HFFc6 (cell line): ENCODE measurements at regions not wholly inside any gene's neighbourhood (a gene's known extent, or its start where the extent isn't known, plus 50 kb on each side); places are given as distances from the start of the nearest gene placed in this dataset.
"Not testable (repeated sequence)": the region's sequence is repeated elsewhere in the genome, so short reads cannot be mapped to it uniquely, and the experiment has no call there.

Experiments used
- DNase-seq: peaks from one replicate; pipeline ENCODE4 v3.0.0-alpha.2; 2018
- H3K27ac Mint-ChIP-seq: 2 replicates; pipeline ENCODE4 v1.8.0; 2020; ENCODE audit warnings: mild to moderate bottlenecking, mixed read lengths
- H3K27me3 Mint-ChIP-seq: 2 replicates; pipeline ENCODE4 v1.8.0; 2021; ENCODE audit warnings: mild to moderate bottlenecking, moderate library complexity, mixed read lengths; ENCODE audit not compliant: insufficient read depth
- H3K36me3 Mint-ChIP-seq: 2 replicates; pipeline ENCODE4 v1.8.0; 2021; ENCODE audit warnings: low read depth, mixed read lengths
- H3K4me1 Mint-ChIP-seq: 2 replicates; pipeline ENCODE4 v1.8.0; 2020; ENCODE audit warnings: low read depth, mixed read lengths
- H3K4me3 Mint-ChIP-seq: 2 replicates; pipeline ENCODE4 v1.8.0; 2020; ENCODE audit warnings: mild to moderate bottlenecking, moderate library complexity, mixed read lengths
- H3K9me3 Mint-ChIP-seq: 2 replicates; pipeline ENCODE4 v1.8.0; 2020; ENCODE audit warnings: mild to moderate bottlenecking, mixed read lengths
- TF ChIP-seq, protein P1 (sequence below): fragments of 200-600 bp; sonication (generic); IDR thresholded peaks from 2 replicates; pipeline ENCODE4 v1.5.0; 2021; ENCODE audit warnings: antibody characterized with exemption, mild to moderate bottlenecking

DNA sequence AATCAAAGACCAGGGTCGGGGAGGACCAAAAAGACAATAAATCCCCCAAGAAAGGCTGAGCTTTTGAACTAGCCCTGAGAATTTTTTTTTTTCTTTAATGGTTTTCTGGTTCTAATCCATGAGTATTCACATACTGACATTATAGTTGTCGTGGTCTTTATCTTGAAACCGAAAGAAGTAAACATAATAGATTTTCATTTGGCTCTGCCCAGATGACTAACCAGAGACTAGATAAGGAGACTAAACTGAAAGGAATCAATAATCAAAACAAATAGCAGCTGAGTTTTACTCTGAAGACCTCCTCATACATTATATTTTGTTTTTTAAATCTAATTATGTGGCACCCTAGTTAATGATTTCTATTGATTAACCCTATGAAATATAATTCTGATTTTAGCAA, 381.4 kb downstream of the CNTN3 start:
- H3K4me3 Mint-ChIP-seq: no peak overlapping the region
- no peak overlapping the region for H3K27ac Mint-ChIP-seq
- no peak for DNase-seq
- no peaks in the 10 kb centered on the region for H3K4me1 Mint-ChIP-seq
- TF ChIP-seq, protein P1, sequence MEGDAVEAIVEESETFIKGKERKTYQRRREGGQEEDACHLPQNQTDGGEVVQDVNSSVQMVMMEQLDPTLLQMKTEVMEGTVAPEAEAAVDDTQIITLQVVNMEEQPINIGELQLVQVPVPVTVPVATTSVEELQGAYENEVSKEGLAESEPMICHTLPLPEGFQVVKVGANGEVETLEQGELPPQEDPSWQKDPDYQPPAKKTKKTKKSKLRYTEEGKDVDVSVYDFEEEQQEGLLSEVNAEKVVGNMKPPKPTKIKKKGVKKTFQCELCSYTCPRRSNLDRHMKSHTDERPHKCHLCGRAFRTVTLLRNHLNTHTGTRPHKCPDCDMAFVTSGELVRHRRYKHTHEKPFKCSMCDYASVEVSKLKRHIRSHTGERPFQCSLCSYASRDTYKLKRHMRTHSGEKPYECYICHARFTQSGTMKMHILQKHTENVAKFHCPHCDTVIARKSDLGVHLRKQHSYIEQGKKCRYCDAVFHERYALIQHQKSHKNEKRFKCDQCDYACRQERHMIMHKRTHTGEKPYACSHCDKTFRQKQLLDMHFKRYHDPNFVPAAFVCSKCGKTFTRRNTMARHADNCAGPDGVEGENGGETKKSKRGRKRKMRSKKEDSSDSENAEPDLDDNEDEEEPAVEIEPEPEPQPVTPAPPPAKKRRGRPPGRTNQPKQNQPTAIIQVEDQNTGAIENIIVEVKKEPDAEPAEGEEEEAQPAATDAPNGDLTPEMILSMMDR: no peak
- H3K36me3 Mint-ChIP-seq: no peaks in the 10 kb centered on the region
- no peaks in the 10 kb centered on the region for H3K9me3 Mint-ChIP-seq
- no peaks in the 10 kb centered on the region; the same call in 1 of the 2 replicates for H3K27me3 Mint-ChIP-seq

DNA sequence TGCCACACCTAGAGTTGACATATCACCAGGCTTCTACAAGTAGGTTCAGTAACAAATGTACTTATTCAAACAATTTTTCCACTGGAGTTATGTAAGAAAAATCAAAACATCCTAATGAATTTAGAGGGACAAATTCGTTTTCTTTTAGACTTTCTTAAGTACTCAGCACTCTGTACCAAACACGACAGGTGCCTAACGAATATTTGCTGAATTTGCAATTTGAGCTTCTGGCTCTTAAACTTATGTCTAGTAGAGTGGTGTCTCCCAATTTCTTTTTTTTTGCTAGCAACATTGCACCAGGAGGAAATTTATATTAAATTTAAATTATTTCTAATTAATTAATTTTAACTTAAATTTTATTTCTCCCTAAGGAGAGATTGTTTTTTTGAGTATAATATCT, 397.0 kb downstream of the CNTN3 start:
- H3K27me3 Mint-ChIP-seq: no peaks in the 10 kb centered on the region
- no peak overlapping the region for H3K4me3 Mint-ChIP-seq
- H3K27ac Mint-ChIP-seq: no peak overlapping the region
- TF ChIP-seq, protein P1: no peak
- H3K36me3 Mint-ChIP-seq: no peaks in the 10 kb centered on the region
- peaks cover 6% of the 10 kb centered on the region; the same call in 1 of the 2 replicates for H3K4me1 Mint-ChIP-seq
- DNase-seq: no peak
- H3K9me3 Mint-ChIP-seq: no peaks in the 10 kb centered on the region

DNA sequence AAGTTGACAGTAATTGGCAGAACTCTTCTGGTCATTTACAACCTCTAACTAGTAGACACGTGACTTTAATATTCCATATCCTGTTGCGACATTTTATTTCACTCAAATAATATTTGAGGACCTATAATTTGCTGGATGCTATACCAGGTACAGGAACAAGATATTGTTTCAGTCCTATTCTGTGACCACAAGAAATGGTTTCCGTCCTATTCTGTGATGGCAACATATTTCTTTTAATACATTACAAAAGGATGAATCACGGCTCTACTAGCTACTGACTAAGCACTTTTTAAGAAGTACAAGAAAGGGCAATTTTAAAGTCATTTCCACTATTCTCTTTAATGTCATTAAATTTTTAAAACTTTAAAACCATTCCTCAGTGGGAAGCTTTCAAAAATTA, 400.2 kb downstream of the CNTN3 start:
- Mint-ChIP-seq H3K27me3 (no peaks in the 10 kb centered on the region), H3K4me1 (peaks cover 6% of the 10 kb centered on the region; the same call in 1 of the 2 replicates), H3K36me3 (no peaks in the 10 kb centered on the region), H3K27ac (no peak overlapping the region), H3K9me3 (no peaks in the 10 kb centered on the region), H3K4me3 (no peak overlapping the region)
- DNase-seq: no peak
- TF ChIP-seq, protein P1: no peak

DNA sequence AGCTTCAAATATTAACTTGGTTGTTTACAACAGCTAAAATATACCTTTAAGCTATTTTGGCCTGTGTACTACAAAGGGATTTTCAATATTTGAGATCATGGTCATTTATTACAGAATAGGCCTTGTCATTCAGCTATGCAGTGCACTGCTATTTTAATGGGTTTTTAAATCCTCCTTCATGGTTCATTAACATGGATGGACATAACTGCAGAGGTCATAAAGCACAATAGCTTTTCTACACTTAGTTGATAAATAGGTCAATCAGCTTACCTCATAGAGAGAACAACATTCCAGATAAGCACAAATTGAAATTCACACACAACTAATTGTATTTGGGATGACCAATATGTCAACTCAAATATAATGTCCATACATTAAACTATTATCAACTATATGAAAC, 403.7 kb downstream of the CNTN3 start:
- peaks cover 6% of the 10 kb centered on the region; the same call in 1 of the 2 replicates for H3K4me1 Mint-ChIP-seq
- TF ChIP-seq, protein P1: no peak
- no peaks in the 10 kb centered on the region for H3K36me3 Mint-ChIP-seq
- DNase-seq: no peak
- no peaks in the 10 kb centered on the region for H3K27me3 Mint-ChIP-seq
- no peak overlapping the region for H3K4me3 Mint-ChIP-seq
- no peak overlapping the region for H3K27ac Mint-ChIP-seq
- no peaks in the 10 kb centered on the region for H3K9me3 Mint-ChIP-seq

DNA sequence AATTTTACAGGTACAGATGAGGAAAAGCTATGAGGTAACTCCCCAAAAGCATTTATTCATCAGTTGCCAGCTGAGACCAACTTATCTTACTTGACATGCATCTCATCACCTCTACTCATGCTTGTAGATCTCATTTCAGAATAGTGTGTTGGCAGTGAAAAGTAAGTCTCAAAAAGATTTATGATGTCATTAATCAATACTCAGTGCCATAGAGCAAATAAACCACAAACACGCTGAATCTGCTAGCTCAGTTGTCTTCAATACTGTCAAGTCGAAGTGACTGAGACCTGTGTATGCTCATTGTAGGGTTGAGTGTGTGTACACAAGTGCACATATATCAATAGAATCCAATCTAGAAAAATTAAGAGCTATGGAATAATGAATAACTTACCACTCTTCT, 413.5 kb downstream of the CNTN3 start:
- no peak overlapping the region for H3K4me3 Mint-ChIP-seq
- no peak overlapping the region for H3K27ac Mint-ChIP-seq
- TF ChIP-seq, protein P1: no peak
- no peaks in the 10 kb centered on the region for H3K36me3 Mint-ChIP-seq
- H3K9me3 Mint-ChIP-seq: 0 out of 2 replicates have a peak, but pooled peaks cover 4% of the 10 kb centered on the region
- no peaks in the 10 kb centered on the region for H3K27me3 Mint-ChIP-seq
- DNase-seq: no peak
- no peaks in the 10 kb centered on the region for H3K4me1 Mint-ChIP-seq

DNA sequence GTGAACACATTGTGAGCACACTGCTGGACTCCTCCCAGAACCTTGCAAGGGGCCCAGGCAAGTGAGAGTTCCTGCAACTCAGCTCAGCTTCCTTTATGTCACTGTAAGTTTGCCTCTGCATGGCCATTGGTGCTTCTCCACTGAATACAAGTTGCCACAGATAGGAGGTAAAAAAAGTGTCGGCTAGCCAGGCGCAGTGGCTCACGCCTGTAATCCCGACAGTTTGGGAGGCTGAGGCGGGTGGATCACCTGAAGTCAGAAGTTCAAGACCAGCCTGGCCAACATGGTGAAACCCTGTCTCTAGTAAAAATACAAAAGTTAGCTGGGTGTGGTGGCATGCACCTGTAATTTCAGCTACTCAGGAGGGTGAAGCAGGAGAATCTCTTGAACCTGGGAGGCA, 435.8 kb downstream of the CNTN3 start:
- not testable (repeated sequence) for H3K27me3 Mint-ChIP-seq, DNase-seq, H3K4me1 Mint-ChIP-seq, H3K36me3 Mint-ChIP-seq, H3K27ac Mint-ChIP-seq, H3K4me3 Mint-ChIP-seq
- H3K9me3 Mint-ChIP-seq: peaks cover 15% of the 10 kb centered on the region
